SK-N-SH (cell line): ENCODE measurements at regions not wholly inside any gene's neighbourhood (a gene's known extent, or its start where the extent isn't known, plus 50 kb on each side); places are given as distances from the start of the nearest gene placed in this dataset.

Experiments used
- CHD2 ChIP-seq: fragments of 150-350 bp; IDR thresholded peaks from 2 replicates; pipeline ENCODE4 v1.6.1; 2018; ENCODE audit warnings: low read length; ENCODE audit not compliant: partially characterized antibody
- CTCF ChIP-seq: fragments of 200-600 bp; sonication (generic); IDR thresholded peaks from 2 replicates; pipeline ENCODE4 v1.6.1; 2017; ENCODE audit warnings: antibody characterized with exemption, mild to moderate bottlenecking, moderate library complexity
- MXI1 ChIP-seq: IDR thresholded peaks from 2 replicates; pipeline ENCODE4 v1.6.1; 2012; ENCODE audit warnings: mild to moderate bottlenecking, low read depth, low read length, improper control_type of control experiment
- POLR2AphosphoS5 ChIP-seq: IDR thresholded peaks from 2 replicates; pipeline ENCODE4 v1.6.1; 2012; ENCODE audit warnings: low read depth, low read length
- REST ChIP-seq: IDR thresholded peaks from 2 replicates; pipeline ENCODE4 v1.6.1; 2012; ENCODE audit warnings: mild to moderate bottlenecking, low read depth, low read length, moderate library complexity
- RXRA ChIP-seq: IDR thresholded peaks from 2 replicates; pipeline ENCODE4 v1.4.0; 2012; ENCODE audit warnings: low read depth, mild to moderate bottlenecking, borderline replicate concordance
- SMC3 ChIP-seq: IDR thresholded peaks from 2 replicates; pipeline ENCODE4 v1.6.1; 2012; ENCODE audit warnings: low read depth, low read length, improper control_type of control experiment
- TAF1 ChIP-seq: IDR thresholded peaks from 2 replicates; pipeline ENCODE4 v1.6.1; 2012; ENCODE audit warnings: low read depth, mild to moderate bottlenecking, low read length, moderate library complexity, borderline replicate concordance
- YY1 ChIP-seq: IDR thresholded peaks from 2 replicates; pipeline ENCODE4 v1.4.0; 2012; ENCODE audit warnings: low read depth, mild to moderate bottlenecking

- TF ChIP-seq RXRA (no peak), CTCF (no peak), POLR2AphosphoS5 (no peak), REST (no peak), SMC3 (no peak), YY1 (no peak), CHD2 (no peak), TAF1 (no peak), MXI1 (no peak)
Observed at GRCh38 chrX:42434458-42435166, 343.4 kb downstream of the PPP1R2C start.
